NT2/D1 (cell line): ENCODE measurements at regions not wholly inside any gene's neighbourhood (a gene's known extent, or its start where the extent isn't known, plus 50 kb on each side); places are given as distances from the start of the nearest gene placed in this dataset.

Experiments used
- SUZ12 ChIP-seq: IDR thresholded peaks from 2 replicates; pipeline ENCODE4 v1.6.1; 2011; ENCODE audit not compliant: insufficient read length, insufficient read depth; ENCODE audit errors: extremely low read depth
- YY1 ChIP-seq: IDR thresholded peaks from 2 replicates; pipeline ENCODE4 v1.6.1; 2011; ENCODE audit not compliant: insufficient read length, insufficient read depth
- ZNF274 ChIP-seq: IDR thresholded peaks from 2 replicates; pipeline ENCODE4 v1.6.1; 2011; ENCODE audit warnings: mild to moderate bottlenecking, low read depth, low read length

DNA sequence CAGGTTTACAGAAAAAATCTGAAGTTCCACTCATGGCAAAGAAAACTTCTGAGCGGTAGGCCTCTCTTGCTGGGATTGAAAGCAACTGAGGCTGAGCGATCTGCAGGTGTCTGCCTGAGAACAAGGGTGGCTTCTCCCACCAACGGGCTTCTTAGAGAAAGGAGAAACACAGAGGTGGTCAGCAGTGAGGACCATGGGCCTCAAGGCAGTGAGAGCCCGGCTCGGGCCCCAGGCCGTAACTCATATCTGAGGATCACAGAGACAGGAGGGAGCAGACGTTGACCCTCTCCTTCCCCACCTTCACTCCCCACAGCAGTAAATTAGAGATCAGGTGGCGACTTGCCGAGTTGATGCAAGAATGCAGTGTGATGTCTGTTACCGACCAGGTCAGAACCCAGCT, 50.9 kb upstream of the RTL6 start:
- TF ChIP-seq SUZ12 = no peak
- no peak for TF ChIP-seq YY1
- no peak for TF ChIP-seq ZNF274
